SK-N-SH treated with all-trans-retinoic acid at 6 μM for 48 hours (cell line): ENCODE measurements at regions not wholly inside any gene's neighbourhood (a gene's known extent, or its start where the extent isn't known, plus 50 kb on each side); places are given as distances from the start of the nearest gene placed in this dataset.

Experiments
- ARNTL ChIP-seq: fragments of 450-650 bp; formaldehyde crosslinking; IDR thresholded peaks from 2 replicates; pipeline ENCODE4 v1.5.0; 2020; ENCODE audit warnings: low read depth, mild to moderate bottlenecking, moderate library complexity, borderline replicate concordance
- CREB5 ChIP-seq: fragments of 250-450 bp; sonication (Bioruptor Pico); IDR thresholded peaks from 2 replicates; pipeline ENCODE4 v1.5.1; 2020; ENCODE audit warnings: low read depth, mild to moderate bottlenecking, moderate library complexity
- GLIS3 ChIP-seq: fragments of 250-450 bp; sonication (Bioruptor Pico); IDR thresholded peaks from 2 replicates; pipeline ENCODE4 v1.5.0; 2020; ENCODE audit warnings: mild to moderate bottlenecking, moderate library complexity
- ISL1 ChIP-seq: fragments of 250-450 bp; sonication (Bioruptor Pico); IDR thresholded peaks from 2 replicates; pipeline ENCODE4 v2.1.2; 2022; ENCODE audit warnings: mild to moderate bottlenecking, moderate library complexity
- POU6F1 ChIP-seq: fragments of 250-450 bp; sonication (Bioruptor Pico); IDR thresholded peaks from 2 replicates; pipeline ENCODE4 v1.8.0; 2021; ENCODE audit warnings: low read depth, mild to moderate bottlenecking, moderate library complexity, borderline replicate concordance
- PPARA ChIP-seq: fragments of 250-450 bp; sonication (Bioruptor Pico); IDR thresholded peaks from 2 replicates; pipeline ENCODE4 v1.5.0; 2020; ENCODE audit warnings: mild to moderate bottlenecking, borderline replicate concordance
- RARB ChIP-seq: fragments of 250-450 bp; sonication (Bioruptor Pico); IDR thresholded peaks from 2 replicates; pipeline ENCODE4 v1.8.0; 2021; ENCODE audit warnings: mild to moderate bottlenecking, moderate library complexity
- TSHZ2 ChIP-seq: fragments of 250-450 bp; sonication (Bioruptor Pico); IDR thresholded peaks from 2 replicates; pipeline ENCODE4 v1.5.0; 2020; ENCODE audit warnings: mild to moderate bottlenecking, moderate library complexity
- ZFP3 ChIP-seq: fragments of 250-450 bp; sonication (Bioruptor Pico); IDR thresholded peaks from 2 replicates; pipeline ENCODE4 v1.5.0; 2020; ENCODE audit warnings: mild to moderate bottlenecking, moderate library complexity
- TF ChIP-seq, protein P1 (sequence below): fragments of 250-450 bp; sonication (Bioruptor Pico); IDR thresholded peaks from 2 replicates; pipeline ENCODE4 v1.8.0; 2020; ENCODE audit warnings: mild to moderate bottlenecking, moderate library complexity, borderline replicate concordance

- TF ChIP-seq ZFP3 (no peak), ISL1 (no peak), CREB5 (no peak), POU6F1 (no peak), ARNTL (CRISPR knock-in tag) (no peak), PPARA (CRISPR knock-in tag) (no peak), TSHZ2 (no peak), RARB (CRISPR knock-in tag) (no peak), GLIS3 (CRISPR knock-in tag) (no peak)
- TF ChIP-seq, protein P1, sequence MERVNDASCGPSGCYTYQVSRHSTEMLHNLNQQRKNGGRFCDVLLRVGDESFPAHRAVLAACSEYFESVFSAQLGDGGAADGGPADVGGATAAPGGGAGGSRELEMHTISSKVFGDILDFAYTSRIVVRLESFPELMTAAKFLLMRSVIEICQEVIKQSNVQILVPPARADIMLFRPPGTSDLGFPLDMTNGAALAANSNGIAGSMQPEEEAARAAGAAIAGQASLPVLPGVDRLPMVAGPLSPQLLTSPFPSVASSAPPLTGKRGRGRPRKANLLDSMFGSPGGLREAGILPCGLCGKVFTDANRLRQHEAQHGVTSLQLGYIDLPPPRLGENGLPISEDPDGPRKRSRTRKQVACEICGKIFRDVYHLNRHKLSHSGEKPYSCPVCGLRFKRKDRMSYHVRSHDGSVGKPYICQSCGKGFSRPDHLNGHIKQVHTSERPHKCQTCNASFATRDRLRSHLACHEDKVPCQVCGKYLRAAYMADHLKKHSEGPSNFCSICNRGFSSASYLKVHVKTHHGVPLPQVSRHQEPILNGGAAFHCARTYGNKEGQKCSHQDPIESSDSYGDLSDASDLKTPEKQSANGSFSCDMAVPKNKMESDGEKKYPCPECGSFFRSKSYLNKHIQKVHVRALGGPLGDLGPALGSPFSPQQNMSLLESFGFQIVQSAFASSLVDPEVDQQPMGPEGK (CRISPR knock-in tag) = no peak
These were observed 344.7 kb upstream of the RBMS3 start for GRCh38 chr3:28936154-28936553.
